ENCODE measurements at regions not wholly inside any gene's neighbourhood (a gene's known extent, or its start where the extent isn't known, plus 50 kb on each side); places are given as distances from the start of the nearest gene placed in this dataset.

GRCh38 chr3:40858364-40859115 lies 333.8 kb downstream of the ZNF621 start:
- no peak for ATAC-seq
- DNase-seq = no peak

DNA sequence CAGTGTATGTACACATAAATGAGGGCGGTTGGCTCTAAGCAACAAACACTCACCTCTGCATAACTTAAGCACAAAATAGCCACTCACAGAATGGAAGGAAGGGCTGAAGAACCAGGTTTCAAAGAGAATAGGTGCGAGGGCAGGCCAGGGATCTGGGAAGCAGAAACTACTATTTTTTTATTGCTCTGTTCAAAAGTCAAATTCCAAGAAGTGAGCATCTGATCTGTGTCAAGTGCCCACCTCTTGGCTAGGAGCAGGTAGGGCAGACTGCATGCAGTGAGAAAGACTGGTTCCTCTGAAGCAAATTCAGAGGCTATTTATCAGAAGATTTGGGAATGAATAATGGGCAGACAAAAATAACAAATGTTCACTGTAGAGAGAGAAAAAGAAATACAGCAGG lies 336.4 kb upstream of the CTNNB1 start:
- ATAC-seq = no peak

DNA sequence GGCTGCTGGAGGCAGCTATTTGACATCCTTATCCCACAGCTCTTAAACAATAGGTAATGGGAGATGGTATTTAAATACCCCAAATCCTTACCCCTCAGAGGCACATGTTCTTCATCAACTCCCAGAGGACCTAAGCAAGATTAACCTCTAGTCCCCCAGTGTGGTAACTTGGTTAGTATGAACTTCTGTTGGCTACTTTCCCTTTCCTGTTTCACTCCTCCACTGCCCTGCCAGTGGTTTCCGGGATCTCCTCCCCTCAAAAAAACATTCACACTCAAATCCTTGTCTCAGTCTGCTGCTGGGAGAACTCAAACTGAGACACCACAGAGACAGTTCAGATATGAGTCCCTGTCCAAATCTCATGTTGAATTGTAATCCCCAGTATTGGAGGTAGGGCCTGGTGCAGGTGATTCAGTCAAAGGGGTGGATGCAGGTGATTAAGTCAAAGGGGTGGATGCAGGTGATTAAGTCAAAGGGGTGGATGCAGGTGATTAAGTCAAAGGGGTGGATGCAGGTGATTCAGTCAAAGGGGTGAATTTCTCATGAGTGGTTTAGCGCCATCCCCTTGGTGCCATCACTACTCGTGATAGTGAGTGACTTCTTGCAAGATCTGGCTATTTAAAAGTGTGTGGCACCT lies 335.0 kb upstream of the CTNNB1 start:
- no peak for ATAC-seq
- no peak for DNase-seq

More for the DNA sequence above, 336.4 kb upstream of the CTNNB1 start:
- DNase-seq = no peak

DNA sequence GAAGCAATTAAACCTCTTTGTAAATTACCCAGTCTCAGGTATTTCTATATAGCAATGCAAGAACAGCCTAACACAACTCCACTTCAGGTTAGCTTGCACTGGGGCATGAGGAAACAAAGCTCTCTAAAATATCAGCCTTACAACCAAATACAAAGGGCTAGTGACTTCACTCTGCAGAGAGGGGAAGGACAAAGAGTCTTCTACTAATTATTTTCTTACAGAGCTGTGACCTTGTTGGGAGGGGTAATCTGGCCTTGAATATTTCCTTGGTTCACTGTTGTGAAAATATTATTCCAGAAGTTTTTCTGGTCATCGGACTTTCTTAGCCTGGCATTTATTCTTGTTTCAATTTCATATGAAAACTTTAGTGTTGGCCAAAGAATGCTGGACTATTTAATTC lies 334.4 kb upstream of the CTNNB1 start:
- DNase-seq = no peak

GRCh38 chr3:40867797-40868196 lies 331.5 kb upstream of the CTNNB1 start:
- no peak for DNase-seq
- no peak for ATAC-seq

More for the DNA sequence above, 334.4 kb upstream of the CTNNB1 start:
- ATAC-seq = no peak

DNA sequence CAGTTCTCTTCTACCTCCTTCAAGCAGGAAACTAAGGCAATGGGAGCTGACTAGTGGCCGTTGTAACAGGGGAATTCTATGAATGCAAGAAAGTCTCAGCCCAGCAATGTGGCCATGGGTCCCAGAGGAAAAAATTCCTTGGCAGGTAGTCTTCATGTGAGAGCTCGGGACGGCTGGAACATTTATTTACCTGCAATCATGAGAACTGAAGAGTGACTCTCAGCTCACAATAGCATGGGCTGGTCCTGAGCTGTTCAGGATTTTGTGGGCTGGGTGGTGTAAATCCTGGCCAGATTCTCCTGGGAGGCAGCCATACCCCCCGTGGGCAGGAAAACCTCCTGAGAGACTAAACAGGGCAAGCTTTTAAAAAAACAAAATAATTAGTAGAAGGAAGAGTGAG lies 330.3 kb upstream of the CTNNB1 start:
- ATAC-seq = no peak
- no peak for DNase-seq

- DNase-seq = no peak
- ATAC-seq = no peak
Observed at GRCh38 chr3:40869939-40870338, 329.4 kb upstream of the CTNNB1 start.

- no peak for ATAC-seq
- DNase-seq = no peak
Observed at GRCh38 chr3:40871394-40871793, 327.9 kb upstream of the CTNNB1 start.

- DNase-seq = no peak
- ATAC-seq = no peak
Observed at GRCh38 chr3:40872258-40872920, 326.9 kb upstream of the CTNNB1 start.

DNA sequence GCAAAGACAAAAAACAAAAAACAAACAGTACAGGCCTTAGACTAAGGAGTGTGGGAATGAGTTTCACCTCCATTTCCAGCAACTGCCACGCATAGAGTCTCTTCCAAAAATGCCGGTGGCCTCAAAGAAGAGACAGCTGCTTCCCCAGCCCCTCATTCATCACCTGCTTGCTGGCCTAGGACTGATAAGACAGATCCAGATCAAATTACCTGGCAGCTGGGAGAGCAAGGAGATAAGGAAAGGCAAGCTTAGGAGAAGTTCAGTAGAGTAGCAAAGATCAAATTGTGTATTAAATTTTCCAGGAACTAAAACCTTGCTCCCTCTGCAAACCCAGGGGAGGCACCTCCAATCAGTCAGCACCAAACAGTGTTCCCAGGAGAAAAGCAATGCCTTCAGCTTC lies 325.8 kb upstream of the CTNNB1 start:
- ATAC-seq (no peak), DNase-seq (no peak)

GRCh38 chr3:40873934-40874699 lies 325.2 kb upstream of the CTNNB1 start:
- no peak for DNase-seq
- no peak for ATAC-seq

- no peak for ATAC-seq
Observed at GRCh38 chr3:40875581-40875980, 323.7 kb upstream of the CTNNB1 start.

GRCh38 chr3:40876009-40876408 lies 323.3 kb upstream of the CTNNB1 start:
- DNase-seq (no peak), ATAC-seq (no peak)

More at GRCh38 chr3:40875581-40875980, 323.7 kb upstream of the CTNNB1 start:
- no peak for DNase-seq

- ATAC-seq (no peak), DNase-seq (no peak)
Observed at GRCh38 chr3:40876496-40876895, 322.8 kb upstream of the CTNNB1 start.

DNA sequence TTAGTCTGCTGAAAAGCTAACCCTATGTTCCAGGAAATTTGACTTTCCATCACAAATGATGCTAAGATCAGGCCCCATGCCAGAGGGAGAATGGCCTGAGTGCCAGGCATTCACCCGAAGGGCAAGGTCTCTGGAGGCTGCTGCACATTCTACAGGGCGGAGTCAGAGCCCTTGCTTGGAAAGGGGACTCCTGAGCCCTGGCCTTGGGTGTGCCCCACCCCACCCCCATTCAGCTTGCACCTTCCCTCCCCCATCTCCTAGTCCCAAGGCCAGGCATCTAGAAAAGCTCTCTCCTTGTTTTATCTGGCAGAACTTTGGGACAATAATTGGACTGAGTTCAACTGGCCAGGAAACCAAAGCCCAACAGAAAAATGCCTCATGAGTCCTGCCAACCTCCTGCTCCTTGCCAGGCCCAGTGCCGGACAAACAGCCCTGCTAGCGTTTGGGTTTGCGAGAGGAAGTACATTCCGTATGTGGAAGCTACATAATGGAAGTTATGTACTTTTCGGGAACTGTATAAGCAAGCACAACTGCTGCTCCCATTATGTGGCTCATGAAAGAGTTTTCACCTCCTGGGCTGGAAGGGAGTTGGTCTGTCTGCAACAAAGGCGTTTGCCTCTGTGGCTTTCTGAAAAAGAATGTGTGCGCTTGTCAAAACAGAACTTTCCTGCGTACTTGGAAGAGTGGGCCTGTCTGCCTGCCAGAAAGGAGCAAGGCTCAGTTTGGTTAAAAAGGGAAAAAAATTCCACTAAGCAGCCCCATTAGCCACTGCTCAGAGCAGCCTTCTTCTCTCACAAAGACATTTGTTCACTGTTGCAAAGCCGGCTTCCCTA lies 321.5 kb upstream of the CTNNB1 start:
- DNase-seq = no peak

DNA sequence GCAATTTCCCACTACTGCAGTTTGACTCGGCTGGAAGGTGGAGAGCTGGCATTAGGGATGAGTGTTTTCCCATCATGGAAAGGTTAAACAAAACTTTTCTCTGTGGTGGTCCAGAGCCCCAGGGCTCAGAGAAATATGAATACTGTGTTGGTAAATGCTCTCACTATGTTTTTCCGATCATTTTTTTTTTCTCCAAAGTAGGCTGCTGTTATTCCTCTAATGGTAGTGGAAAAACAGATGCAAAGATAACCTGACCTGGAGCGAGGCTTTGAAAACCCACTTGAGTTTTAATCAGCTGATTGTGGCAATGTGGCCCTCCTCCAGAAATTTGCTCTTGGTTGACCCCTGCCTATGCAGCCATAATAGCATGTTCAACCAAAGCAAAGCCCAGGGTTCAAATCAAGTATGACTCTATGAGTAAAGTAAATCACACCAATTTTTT lies 320.8 kb upstream of the CTNNB1 start:
- no peak for ATAC-seq

More for the DNA sequence above, 321.5 kb upstream of the CTNNB1 start:
- ATAC-seq = no peak

DNA sequence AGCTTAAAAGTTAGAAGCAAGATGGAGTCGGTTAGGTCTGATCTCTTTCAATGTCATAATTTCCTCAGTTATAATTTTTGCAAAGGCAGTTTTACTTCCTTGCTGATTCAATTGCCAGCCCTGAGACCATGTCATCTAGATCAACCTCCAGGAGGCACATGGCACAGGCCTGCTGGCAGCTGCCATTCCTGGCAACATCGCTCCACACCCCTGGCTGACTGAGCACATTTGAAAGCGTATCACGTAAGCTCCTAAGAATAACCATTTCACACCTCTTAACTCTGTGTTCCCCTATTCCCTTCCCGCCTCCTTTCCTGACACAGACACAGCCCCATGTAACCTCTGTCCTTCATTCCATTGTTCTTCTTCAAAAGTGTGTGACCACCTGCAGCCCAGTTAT lies 313.9 kb upstream of the CTNNB1 start:
- DNase-seq (no peak), ATAC-seq (no peak)

More for the DNA sequence above, 320.8 kb upstream of the CTNNB1 start:
- no peak for DNase-seq

DNA sequence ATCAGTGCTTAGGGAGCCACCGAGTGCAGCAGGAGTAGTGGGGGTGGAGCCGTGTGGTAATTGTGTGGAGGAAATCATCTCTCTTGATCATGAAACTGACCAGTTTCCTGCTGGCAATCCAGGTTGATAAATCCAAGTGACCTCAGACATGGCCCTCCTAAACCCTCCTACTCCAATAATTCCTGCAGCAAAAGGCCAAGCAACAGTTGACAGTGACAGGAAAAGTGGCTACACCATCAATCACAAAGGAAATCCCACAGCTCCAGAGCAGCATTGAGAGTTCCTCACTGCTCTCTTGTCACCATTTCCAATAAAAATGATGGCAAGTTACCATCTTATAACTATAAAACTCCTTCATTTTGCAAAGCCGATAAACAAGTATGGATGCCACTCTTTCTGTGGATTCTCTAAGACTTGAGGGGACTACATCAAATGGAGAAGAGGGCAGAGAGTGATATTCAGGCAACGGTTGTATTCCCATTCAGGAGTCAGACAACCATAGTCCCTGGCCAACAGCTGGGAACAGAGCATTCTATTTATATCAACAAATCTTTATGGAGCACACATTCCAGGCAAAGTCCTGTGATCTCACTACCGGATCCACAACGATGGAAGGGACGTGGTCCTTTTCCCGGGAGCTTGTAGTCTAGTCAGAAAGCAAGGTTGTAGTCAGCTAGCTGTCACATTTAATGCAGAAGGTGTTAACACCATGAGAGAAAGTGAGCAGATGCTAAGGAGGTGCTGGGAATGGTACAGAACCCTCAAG lies 312.5 kb upstream of the CTNNB1 start:
- DNase-seq (no peak), ATAC-seq (no peak)

GRCh38 chr3:40891186-40891585 lies 308.1 kb upstream of the CTNNB1 start:
- ATAC-seq = no peak

GRCh38 chr3:40895109-40895508 lies 304.2 kb upstream of the CTNNB1 start:
- no peak for DNase-seq
- ATAC-seq = no peak

More at GRCh38 chr3:40891186-40891585, 308.1 kb upstream of the CTNNB1 start:
- DNase-seq = no peak

GRCh38 chr3:40899286-40899712 lies 300.0 kb upstream of the CTNNB1 start:
- no peak for DNase-seq
- no peak for ATAC-seq

Data from stimulated activated naive CD8-positive, alpha-beta T cell treated with anti-CD3 and anti-CD28 coated beads, Interleukin-15, Interleukin-2, amounts not matched to agents 100 U/mL and 50 U/mL, for 24 hours (primary cell).